Endodermal cell (in vitro differentiated cells): ENCODE measurements at regions not wholly inside any gene's neighbourhood (a gene's known extent, or its start where the extent isn't known, plus 50 kb on each side); places are given as distances from the start of the nearest gene placed in this dataset.
"Not testable (repeated sequence)": the region's sequence is repeated elsewhere in the genome, so short reads cannot be mapped to it uniquely, and the experiment has no call there.

Source experiments
- DNase-seq: peaks from one replicate; pipeline ENCODE4 v3.0.0-alpha.2; 2017
- H3K27ac ChIP-seq: 2 replicates; pipeline ENCODE4 v1.5.1; 2013; ENCODE audit warnings: mild to moderate bottlenecking, low read depth, low read length, moderate library complexity
- H3K27me3 ChIP-seq: 2 replicates; pipeline ENCODE4 v1.6.1; 2013; ENCODE audit warnings: mild to moderate bottlenecking, low read length, moderate library complexity; ENCODE audit not compliant: insufficient read depth, control insufficient read depth, poor library complexity, severe bottlenecking
- H3K36me3 ChIP-seq: 2 replicates; pipeline ENCODE4 v1.7.0; 2013; ENCODE audit warnings: mild to moderate bottlenecking, low read length, moderate library complexity; ENCODE audit not compliant: control insufficient read depth, insufficient read depth
- H3K4me1 ChIP-seq: one replicate; pipeline ENCODE4 v1.7.0; 2013; ENCODE audit warnings: low read length; ENCODE audit not compliant: control insufficient read depth, insufficient read depth
- H3K4me3 ChIP-seq: 2 replicates; pipeline ENCODE4 v1.5.1; 2013; ENCODE audit warnings: mild to moderate bottlenecking, low read length, moderate library complexity
- H3K9ac ChIP-seq: 2 replicates; pipeline ENCODE4 v1.6.1; 2013; ENCODE audit warnings: mild to moderate bottlenecking, low read length, moderate library complexity; ENCODE audit not compliant: poor library complexity, severe bottlenecking; ENCODE audit errors: extremely low read depth
- H3K9me3 ChIP-seq: 2 replicates; pipeline ENCODE4 v1.6.1; 2013; ENCODE audit warnings: mild to moderate bottlenecking, low read length, moderate library complexity; ENCODE audit not compliant: control insufficient read depth
- H3K27ac Mint-ChIP-seq: 2 replicates; pipeline ENCODE4 v1.8.0; 2020; ENCODE audit warnings: mixed read lengths
- H3K27me3 Mint-ChIP-seq: 2 replicates; pipeline ENCODE4 v1.8.0; 2021; ENCODE audit warnings: mild to moderate bottlenecking, mixed read lengths; ENCODE audit not compliant: insufficient read depth
- H3K36me3 Mint-ChIP-seq: 2 replicates; pipeline ENCODE4 v1.8.0; 2020; ENCODE audit warnings: low read depth, mixed read lengths
- H3K4me1 Mint-ChIP-seq: 2 replicates; pipeline ENCODE4 v1.8.0; 2020; ENCODE audit warnings: mixed read lengths
- H3K4me3 Mint-ChIP-seq: 2 replicates; pipeline ENCODE4 v1.8.0; 2020; ENCODE audit warnings: mild to moderate bottlenecking, moderate library complexity, mixed read lengths
- H3K9me3 Mint-ChIP-seq: 2 replicates; pipeline ENCODE4 v1.8.0; 2020; ENCODE audit warnings: mild to moderate bottlenecking, mixed read lengths
- WGBS, 2 experiments: methylation state at CpG; one replicate each; pipeline versions ENCODE4 v1.1.5 to v1.1.7; 2013; ENCODE audit warnings: missing lambda C conversion rate in 2 of 2, mixed read lengths in 1 of 2; ENCODE audit not compliant: insufficient coverage in 1 of 2, insufficient read length in 1 of 2; 5-methylcytosine and 5-hydroxymethylcytosine counted together
- TF ChIP-seq, protein P1 (sequence below): fragments of 200-600 bp; sonication (generic); conservative IDR thresholded peaks from 2 replicates; pipeline ENCODE4 v1.5.0; 2021; ENCODE audit warnings: antibody characterized with exemption, mild to moderate bottlenecking

- not testable (repeated sequence) for DNase-seq, H3K27me3 Mint-ChIP-seq, H3K27ac Mint-ChIP-seq, H3K4me1 ChIP-seq, H3K9me3 ChIP-seq, H3K4me3 Mint-ChIP-seq, H3K4me3 ChIP-seq, H3K36me3 ChIP-seq, H3K9me3 Mint-ChIP-seq, H3K36me3 Mint-ChIP-seq, H3K9ac ChIP-seq, H3K27ac ChIP-seq, H3K27me3 ChIP-seq, H3K4me1 Mint-ChIP-seq
- 100% methylated on average over 2 of the region's 2 CpGs; no CpG with 5 or more reads in 1 of the 2 experiments for WGBS, 2 experiments
These were observed 135.1 kb upstream of the PDE4B start for GRCh38 chr1:65657609-65658008.

DNA sequence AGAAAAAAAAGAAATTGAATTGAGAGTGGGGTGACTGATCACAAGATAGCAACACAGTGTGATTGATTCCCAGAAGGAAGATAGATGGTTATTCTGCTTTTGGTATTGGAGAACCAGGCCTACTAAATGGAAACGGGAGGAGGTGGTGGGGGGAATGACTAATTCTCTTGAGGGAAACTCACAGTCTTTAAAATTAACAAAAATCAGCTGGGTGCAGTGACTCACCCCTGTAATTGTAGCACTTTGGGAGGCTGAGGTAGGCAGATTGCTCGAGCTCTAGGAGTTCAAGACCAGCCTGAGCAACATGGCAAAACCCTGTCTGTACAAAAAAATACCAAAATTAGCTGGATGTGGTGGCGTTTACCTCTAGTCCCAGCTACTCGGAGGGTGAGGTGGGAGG lies 134.6 kb upstream of the PDE4B start:
- peaks cover 6% of the 10 kb centered on the region for H3K9me3 Mint-ChIP-seq

GRCh38 chr1:65668368-65668767 lies 124.3 kb upstream of the PDE4B start:
- Mint-ChIP-seq H3K27me3 (no peaks in the 10 kb centered on the region), H3K9me3 (peaks cover 9% of the 10 kb centered on the region), H3K4me3 (no peak overlapping the region), H3K27ac (no peak overlapping the region), H3K36me3 (peaks cover 2% of the 10 kb centered on the region), H3K4me1 (no peaks in the 10 kb centered on the region)
- H3K36me3 ChIP-seq = no peaks in the 10 kb centered on the region
- DNase-seq = no peak
- no peaks in the 10 kb centered on the region for H3K27me3 ChIP-seq
- no peaks in the 10 kb centered on the region for H3K4me1 ChIP-seq
- no peak overlapping the region for H3K4me3 ChIP-seq
- H3K9ac ChIP-seq = no peak overlapping the region
- peaks cover 14% of the 10 kb centered on the region for H3K9me3 ChIP-seq
- no peak overlapping the region for H3K27ac ChIP-seq
- TF ChIP-seq, protein P1, sequence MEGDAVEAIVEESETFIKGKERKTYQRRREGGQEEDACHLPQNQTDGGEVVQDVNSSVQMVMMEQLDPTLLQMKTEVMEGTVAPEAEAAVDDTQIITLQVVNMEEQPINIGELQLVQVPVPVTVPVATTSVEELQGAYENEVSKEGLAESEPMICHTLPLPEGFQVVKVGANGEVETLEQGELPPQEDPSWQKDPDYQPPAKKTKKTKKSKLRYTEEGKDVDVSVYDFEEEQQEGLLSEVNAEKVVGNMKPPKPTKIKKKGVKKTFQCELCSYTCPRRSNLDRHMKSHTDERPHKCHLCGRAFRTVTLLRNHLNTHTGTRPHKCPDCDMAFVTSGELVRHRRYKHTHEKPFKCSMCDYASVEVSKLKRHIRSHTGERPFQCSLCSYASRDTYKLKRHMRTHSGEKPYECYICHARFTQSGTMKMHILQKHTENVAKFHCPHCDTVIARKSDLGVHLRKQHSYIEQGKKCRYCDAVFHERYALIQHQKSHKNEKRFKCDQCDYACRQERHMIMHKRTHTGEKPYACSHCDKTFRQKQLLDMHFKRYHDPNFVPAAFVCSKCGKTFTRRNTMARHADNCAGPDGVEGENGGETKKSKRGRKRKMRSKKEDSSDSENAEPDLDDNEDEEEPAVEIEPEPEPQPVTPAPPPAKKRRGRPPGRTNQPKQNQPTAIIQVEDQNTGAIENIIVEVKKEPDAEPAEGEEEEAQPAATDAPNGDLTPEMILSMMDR = no peak

More for the DNA sequence above, 134.6 kb upstream of the PDE4B start:
- Histone ChIP-seq H3K27me3 (no peaks in the 10 kb centered on the region), H3K4me1 (no peaks in the 10 kb centered on the region), H3K4me3 (no peak overlapping the region), H3K9me3 (no peaks in the 10 kb centered on the region), H3K9ac (no peak overlapping the region), H3K36me3 (no peaks in the 10 kb centered on the region), H3K27ac (no peak overlapping the region)
- Mint-ChIP-seq H3K4me3 (no peak overlapping the region), H3K36me3 (no peaks in the 10 kb centered on the region), H3K27me3 (peaks cover 7% of the 10 kb centered on the region), H3K27ac (no peak overlapping the region), H3K4me1 (no peaks in the 10 kb centered on the region)
- TF ChIP-seq, protein P1 = no peak
- WGBS, 2 experiments = 90 to 93% methylated on average over 4 of the region's 4 CpGs
- DNase-seq = no peak

- Histone ChIP-seq H3K4me1 (no peaks in the 10 kb centered on the region), H3K27ac (no peak overlapping the region), H3K27me3 (no peaks in the 10 kb centered on the region), H3K9me3 (peaks cover 13% of the 10 kb centered on the region), H3K9ac (no peak overlapping the region), H3K36me3 (no peaks in the 10 kb centered on the region), H3K4me3 (no peak overlapping the region)
- H3K9me3 Mint-ChIP-seq = peaks cover 9% of the 10 kb centered on the region
- no peak for DNase-seq
- H3K36me3 Mint-ChIP-seq = peaks cover 2% of the 10 kb centered on the region
- TF ChIP-seq, protein P1 = no peak
- H3K27ac Mint-ChIP-seq = no peak overlapping the region
- no peak overlapping the region for H3K4me3 Mint-ChIP-seq
- no peaks in the 10 kb centered on the region for H3K27me3 Mint-ChIP-seq
- 91% methylated on average over 2 of the region's 3 CpGs; no CpG with 5 or more reads in 1 of the 2 experiments for WGBS, 2 experiments
- no peaks in the 10 kb centered on the region for H3K4me1 Mint-ChIP-seq
These were observed 122.2 kb upstream of the PDE4B start for GRCh38 chr1:65670518-65670917.
